ENCODE measurements at regions not wholly inside any gene's neighbourhood (a gene's known extent, or its start where the extent isn't known, plus 50 kb on each side); places are given as distances from the start of the nearest gene placed in this dataset.
A peak's percentile ranks its signal among the peaks of the same experiment; 100 is the strongest.

DNA sequence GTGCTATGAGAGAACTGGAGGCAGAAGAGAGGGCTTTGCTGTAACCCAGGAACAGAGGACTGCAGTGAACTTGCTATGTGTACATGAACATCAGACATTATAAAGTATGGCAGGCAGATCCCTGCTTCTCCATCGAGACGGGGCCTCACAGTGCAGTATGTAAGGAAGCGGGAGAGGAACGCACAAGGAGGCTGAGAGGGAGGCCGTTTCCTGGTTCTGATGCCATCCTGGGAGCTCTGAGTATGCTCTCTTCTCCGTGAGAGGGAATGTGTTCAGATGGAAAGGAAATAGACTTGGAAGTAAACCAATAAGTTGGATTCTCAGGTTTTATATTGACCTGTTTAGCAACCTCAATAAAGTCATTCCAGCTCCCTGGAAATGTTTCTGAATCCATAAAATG, 101.8 kb downstream of the ALDH8A1 start:
- no peak overlapping the region for H3K4ac ChIP-seq (ENCODE audit: low read length)
- H3K14ac ChIP-seq (ENCODE audit: low read length) = no peak overlapping the region
- no peak overlapping the region for H3K4me3 ChIP-seq (ENCODE audit: low read length in 2 of 2)
- H2AK5ac ChIP-seq (ENCODE audit: low read depth, low read length) = no peak overlapping the region
- no peak for DNase-seq (ENCODE audit: low spot score)
- no peak overlapping the region for H3K23ac ChIP-seq (ENCODE audit: low read depth, low read length, poor library complexity)
- H3K4me1 ChIP-seq (ENCODE audit: control insufficient read depth in 2 of 2, insufficient read depth in 1 of 2, low read depth in 1 of 2, low read length in 2 of 2) = peaks cover 0 to 6% of the 10 kb centered on the region in 2 donors
- no peak overlapping the region for H2BK15ac ChIP-seq (ENCODE audit: low read length)
- H3K79me1 ChIP-seq (ENCODE audit: low read depth, low read length) = no peaks in the 10 kb centered on the region
- H4K91ac ChIP-seq (ENCODE audit: low read depth, low read length, poor library complexity) = no peak overlapping the region
- H3K27ac ChIP-seq (replicated peaks; ENCODE audit: low read length) = no peak overlapping the region
- H3K4me2 ChIP-seq (ENCODE audit: insufficient read depth, low read length, poor library complexity, severe bottlenecking) = no peak overlapping the region
- WGBS, 2 donors (ENCODE audit: extremely low coverage in 2 of 2, insufficient read length in 2 of 2, insufficient replicate concordance in 1 of 2) = no CpG with 5 or more reads among the region's 6 CpGs
- H2BK5ac ChIP-seq (ENCODE audit: low read length) = no peak overlapping the region
- H2AFZ ChIP-seq (ENCODE audit: low read length) = no peak overlapping the region
- H3K27me3 ChIP-seq (ENCODE audit: control insufficient read depth in 3 of 3, insufficient read depth in 3 of 3, low read depth in 1 of 3, low read length in 3 of 3) = no peaks in the 10 kb centered on the region
- H3K9me3 ChIP-seq (replicated peaks in 1 of 2; ENCODE audit: control insufficient read depth in 2 of 2, insufficient read depth in 1 of 2, low read depth in 1 of 2, low read length in 2 of 2) = no peaks in the 10 kb centered on the region
- H2BK120ac ChIP-seq (ENCODE audit: low read depth, low read length) = no peak overlapping the region
- no peak overlapping the region for H2BK12ac ChIP-seq (ENCODE audit: low read length)
- peak overlapping the region; percentile 15 for H3K9ac ChIP-seq (ENCODE audit: low read depth, low read length, poor library complexity)
- H3K18ac ChIP-seq (ENCODE audit: low read length) = no peak overlapping the region
- H3K36me3 ChIP-seq (replicated peaks in 1 of 2; ENCODE audit: control insufficient read depth in 2 of 2, insufficient read depth in 2 of 2, low read length in 2 of 2) = no peaks in the 10 kb centered on the region
- no peak overlapping the region for H4K8ac ChIP-seq (ENCODE audit: low read depth, low read length)

GRCh38 chr6:134846865-134847264, 103.0 kb downstream of the ALDH8A1 start:
- Histone ChIP-seq H2BK5ac (ENCODE audit: low read length) (no peak overlapping the region), H3K14ac (ENCODE audit: low read length) (no peak overlapping the region), H3K4me2 (ENCODE audit: insufficient read depth, low read length, poor library complexity, severe bottlenecking) (no peak overlapping the region), H3K18ac (ENCODE audit: low read length) (peak overlapping the region; percentile 15), H3K27ac (replicated peaks; ENCODE audit: low read length) (no peak overlapping the region), H3K4me1 (ENCODE audit: control insufficient read depth in 2 of 2, insufficient read depth in 1 of 2, low read depth in 1 of 2, low read length in 2 of 2) (peaks cover 0 to 6% of the 10 kb centered on the region in 2 donors), H3K27me3 (ENCODE audit: control insufficient read depth in 3 of 3, insufficient read depth in 3 of 3, low read depth in 1 of 3, low read length in 3 of 3) (no peaks in the 10 kb centered on the region), H3K4me3 (ENCODE audit: low read length in 2 of 2) (no peak overlapping the region), H4K91ac (ENCODE audit: low read depth, low read length, poor library complexity) (no peak overlapping the region), H2AFZ (ENCODE audit: low read length) (no peak overlapping the region), H2BK12ac (ENCODE audit: low read length) (no peak overlapping the region), H3K79me1 (ENCODE audit: low read depth, low read length) (no peaks in the 10 kb centered on the region), H3K4ac (ENCODE audit: low read length) (no peak overlapping the region), H4K8ac (ENCODE audit: low read depth, low read length) (no peak overlapping the region), H3K36me3 (replicated peaks in 1 of 2; ENCODE audit: control insufficient read depth in 2 of 2, insufficient read depth in 2 of 2, low read length in 2 of 2) (no peaks in the 10 kb centered on the region), H2BK15ac (ENCODE audit: low read length) (no peak overlapping the region), H2BK120ac (ENCODE audit: low read depth, low read length) (no peak overlapping the region), H3K23ac (ENCODE audit: low read depth, low read length, poor library complexity) (no peak overlapping the region), H3K9ac (ENCODE audit: low read depth, low read length, poor library complexity) (no peak overlapping the region), H3K9me3 (replicated peaks in 1 of 2; ENCODE audit: control insufficient read depth in 2 of 2, insufficient read depth in 1 of 2, low read depth in 1 of 2, low read length in 2 of 2) (no peaks in the 10 kb centered on the region), H2AK5ac (ENCODE audit: low read depth, low read length) (no peak overlapping the region)
- WGBS, 2 donors (ENCODE audit: extremely low coverage in 2 of 2, insufficient read length in 2 of 2, insufficient replicate concordance in 1 of 2) = no CpG with 5 or more reads among the region's 3 CpGs
- DNase-seq (ENCODE audit: low spot score) = no peak

GRCh38 chr6:134846031-134846430, 103.9 kb downstream of the ALDH8A1 start:
- Histone ChIP-seq H3K27ac (replicated peaks; ENCODE audit: low read length) (no peak overlapping the region), H3K27me3 (ENCODE audit: control insufficient read depth in 3 of 3, insufficient read depth in 3 of 3, low read depth in 1 of 3, low read length in 3 of 3) (no peaks in the 10 kb centered on the region), H3K79me1 (ENCODE audit: low read depth, low read length) (no peaks in the 10 kb centered on the region), H3K4me1 (ENCODE audit: control insufficient read depth in 2 of 2, insufficient read depth in 1 of 2, low read depth in 1 of 2, low read length in 2 of 2) (peaks cover 0 to 5% of the 10 kb centered on the region in 2 donors), H3K18ac (ENCODE audit: low read length) (no peak overlapping the region), H3K9me3 (replicated peaks in 1 of 2; ENCODE audit: control insufficient read depth in 2 of 2, insufficient read depth in 1 of 2, low read depth in 1 of 2, low read length in 2 of 2) (no peaks in the 10 kb centered on the region), H2AK5ac (ENCODE audit: low read depth, low read length) (no peak overlapping the region), H3K9ac (ENCODE audit: low read depth, low read length, poor library complexity) (no peak overlapping the region), H2BK5ac (ENCODE audit: low read length) (no peak overlapping the region), H4K8ac (ENCODE audit: low read depth, low read length) (no peak overlapping the region), H3K4ac (ENCODE audit: low read length) (no peak overlapping the region), H3K36me3 (replicated peaks in 1 of 2; ENCODE audit: control insufficient read depth in 2 of 2, insufficient read depth in 2 of 2, low read length in 2 of 2) (no peaks in the 10 kb centered on the region), H4K91ac (ENCODE audit: low read depth, low read length, poor library complexity) (no peak overlapping the region), H2BK120ac (ENCODE audit: low read depth, low read length) (no peak overlapping the region), H2BK12ac (ENCODE audit: low read length) (no peak overlapping the region), H3K14ac (ENCODE audit: low read length) (no peak overlapping the region), H3K4me3 (ENCODE audit: low read length in 2 of 2) (no peak overlapping the region), H2BK15ac (ENCODE audit: low read length) (no peak overlapping the region), H3K4me2 (ENCODE audit: insufficient read depth, low read length, poor library complexity, severe bottlenecking) (no peak overlapping the region), H3K23ac (ENCODE audit: low read depth, low read length, poor library complexity) (no peak overlapping the region), H2AFZ (ENCODE audit: low read length) (no peak overlapping the region)
- no CpG with 5 or more reads among the region's 7 CpGs for WGBS, 2 donors (ENCODE audit: extremely low coverage in 2 of 2, insufficient read length in 2 of 2, insufficient replicate concordance in 1 of 2)
- DNase-seq (ENCODE audit: low spot score) = no peak

GRCh38 chr6:134844120-134844519, 105.8 kb downstream of the ALDH8A1 start:
- no peak overlapping the region for H3K27ac ChIP-seq (replicated peaks; ENCODE audit: low read length)
- H3K9me3 ChIP-seq (replicated peaks in 1 of 2; ENCODE audit: control insufficient read depth in 2 of 2, insufficient read depth in 1 of 2, low read depth in 1 of 2, low read length in 2 of 2) = no peaks in the 10 kb centered on the region
- no CpG with 5 or more reads among the region's 2 CpGs for WGBS, 2 donors (ENCODE audit: extremely low coverage in 2 of 2, insufficient read length in 2 of 2, insufficient replicate concordance in 1 of 2)
- H2BK15ac ChIP-seq (ENCODE audit: low read length) = no peak overlapping the region
- H3K4me2 ChIP-seq (ENCODE audit: insufficient read depth, low read length, poor library complexity, severe bottlenecking) = no peak overlapping the region
- H3K79me1 ChIP-seq (ENCODE audit: low read depth, low read length) = no peaks in the 10 kb centered on the region
- H3K9ac ChIP-seq (ENCODE audit: low read depth, low read length, poor library complexity) = no peak overlapping the region
- no peak for DNase-seq (ENCODE audit: low spot score)
- no peaks in the 10 kb centered on the region for H3K4me1 ChIP-seq (ENCODE audit: control insufficient read depth in 2 of 2, insufficient read depth in 1 of 2, low read depth in 1 of 2, low read length in 2 of 2)
- no peak overlapping the region for H3K23ac ChIP-seq (ENCODE audit: low read depth, low read length, poor library complexity)
- H3K4me3 ChIP-seq (ENCODE audit: low read length in 2 of 2) = no peak overlapping the region
- H4K8ac ChIP-seq (ENCODE audit: low read depth, low read length) = no peak overlapping the region
- H2BK5ac ChIP-seq (ENCODE audit: low read length) = no peak overlapping the region
- H3K18ac ChIP-seq (ENCODE audit: low read length) = no peak overlapping the region
- no peak overlapping the region for H2BK12ac ChIP-seq (ENCODE audit: low read length)
- no peak overlapping the region for H2BK120ac ChIP-seq (ENCODE audit: low read depth, low read length)
- H3K4ac ChIP-seq (ENCODE audit: low read length) = no peak overlapping the region
- no peak overlapping the region for H4K91ac ChIP-seq (ENCODE audit: low read depth, low read length, poor library complexity)
- no peaks in the 10 kb centered on the region for H3K36me3 ChIP-seq (replicated peaks in 1 of 2; ENCODE audit: control insufficient read depth in 2 of 2, insufficient read depth in 2 of 2, low read length in 2 of 2)
- H2AK5ac ChIP-seq (ENCODE audit: low read depth, low read length) = no peak overlapping the region
- no peaks in the 10 kb centered on the region for H3K27me3 ChIP-seq (ENCODE audit: control insufficient read depth in 3 of 3, insufficient read depth in 3 of 3, low read depth in 1 of 3, low read length in 3 of 3)
- no peak overlapping the region for H2AFZ ChIP-seq (ENCODE audit: low read length)
- H3K14ac ChIP-seq (ENCODE audit: low read length) = no peak overlapping the region

Measured in neuronal stem cell (in vitro differentiated cells).